Umbilical cord (tissue), 1 donor: ENCODE measurements at regions not wholly inside any gene's neighbourhood (a gene's known extent, or its start where the extent isn't known, plus 50 kb on each side); places are given as distances from the start of the nearest gene placed in this dataset.

Experiments used
- DNase-seq: peaks from one replicate; pipeline ENCODE4 v3.0.0-alpha.2; 2015; ENCODE audit warnings: low spot score

DNA sequence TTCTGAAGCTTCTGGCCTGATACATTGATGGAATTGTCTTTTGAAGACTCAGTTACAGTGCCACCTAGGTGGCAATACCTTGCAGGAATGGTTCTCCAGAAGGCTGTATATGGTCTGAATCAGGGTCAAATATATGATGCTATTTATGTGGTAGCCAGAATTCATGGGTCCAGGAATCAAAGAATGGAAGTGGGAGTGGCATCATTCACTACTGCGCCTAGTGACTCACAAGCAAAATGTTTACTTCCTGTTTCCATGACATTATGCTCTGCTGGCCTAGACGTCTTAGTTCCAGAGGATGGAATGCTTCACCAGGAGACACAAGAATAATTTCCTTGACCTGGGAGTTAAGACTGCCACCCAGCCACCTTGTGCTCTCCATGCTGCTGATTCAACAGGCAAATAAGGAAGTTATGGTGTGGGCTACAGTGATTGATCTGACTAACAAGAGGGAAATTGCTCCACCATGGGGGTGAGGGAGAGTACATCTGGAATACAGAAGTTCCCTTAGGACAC is 491.8 kb downstream of the ETS1 start:
- DNase-seq: peak; percentile 31

- DNase-seq: no peak
Observed at GRCh38 chr11:128093689-128094088, 493.7 kb downstream of the ETS1 start.

DNA sequence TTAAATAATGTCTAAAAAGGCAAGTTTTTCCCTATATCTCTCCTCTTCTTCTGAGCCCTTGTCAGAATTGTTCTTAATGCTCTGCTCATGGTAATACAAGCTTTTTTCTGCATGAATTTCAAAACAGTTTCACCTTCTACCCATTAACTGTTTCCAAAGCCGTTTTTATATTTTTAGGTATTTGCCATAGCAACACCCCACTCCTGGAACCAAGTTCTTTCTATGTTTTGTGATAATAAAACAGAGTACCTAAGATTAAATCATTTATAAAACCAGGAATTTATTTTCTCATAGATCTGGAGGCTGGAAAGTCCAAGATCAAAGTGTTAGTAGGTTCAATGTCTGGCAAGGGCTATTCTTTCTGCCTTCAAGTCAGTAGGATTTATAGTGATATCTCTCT is 497.4 kb downstream of the ETS1 start:
- DNase-seq: no peak

DNA sequence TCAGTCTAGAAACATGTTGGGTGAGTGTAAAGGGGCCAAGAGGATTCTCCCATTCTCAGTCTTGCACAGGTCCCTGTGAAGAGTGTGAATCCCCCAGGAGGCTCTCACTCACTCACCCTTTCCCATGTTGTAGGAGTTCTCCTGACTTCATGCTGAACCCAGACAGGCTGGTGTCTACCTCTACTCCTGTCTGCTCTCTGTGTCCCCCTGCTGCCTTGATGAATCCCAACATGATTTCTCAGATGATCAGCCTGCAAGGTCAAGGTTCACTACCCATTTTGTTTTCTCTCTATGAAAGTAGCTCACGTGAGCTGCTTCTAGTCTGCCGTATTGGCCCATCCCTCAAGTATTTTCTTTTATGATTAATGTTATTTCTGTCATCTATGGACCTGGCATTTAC is 500.6 kb downstream of the ETS1 start:
- no peak for DNase-seq

DNA sequence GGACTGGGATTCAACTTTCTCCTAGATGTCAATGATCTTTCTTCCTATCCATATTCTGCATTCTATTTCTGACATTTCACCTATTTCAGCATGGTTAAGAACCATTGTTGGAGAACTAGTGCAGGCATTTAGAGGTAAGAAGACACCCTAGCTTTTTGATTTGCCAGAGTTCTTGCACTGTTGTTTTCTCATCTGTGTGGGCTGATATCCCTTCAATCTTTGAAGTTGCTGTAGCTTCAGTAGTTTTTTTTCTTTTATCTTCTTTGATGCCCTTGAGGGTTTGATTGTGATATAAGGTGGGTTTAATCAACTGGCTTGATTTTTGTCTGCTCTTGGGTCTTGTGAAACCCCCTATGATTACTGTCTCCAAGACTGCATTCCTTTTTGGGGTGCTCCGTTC is 502.1 kb downstream of the ETS1 start:
- DNase-seq: no peak

DNA sequence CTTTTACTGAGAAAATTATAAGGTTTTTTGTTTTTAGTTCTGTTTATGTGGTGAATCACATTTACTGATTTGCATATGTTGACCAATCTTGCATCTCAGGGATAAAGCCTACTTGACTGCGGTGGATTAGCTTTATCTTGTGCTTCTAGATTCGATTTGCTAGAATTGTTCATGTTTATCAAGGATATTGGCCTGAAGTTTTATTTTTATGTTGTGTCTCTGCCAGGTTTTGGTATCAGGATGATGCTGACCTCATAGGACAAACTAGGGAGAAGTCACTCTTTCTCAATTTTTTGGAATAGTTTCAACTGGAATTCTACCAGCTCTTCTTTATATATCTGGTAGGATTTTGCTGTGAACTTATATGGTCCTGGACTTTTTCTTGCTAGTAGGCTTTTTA is 504.8 kb downstream of the ETS1 start:
- peak; percentile 68 for DNase-seq

- DNase-seq: no peak
Observed at GRCh38 chr11:128069665-128070064, 517.7 kb downstream of the ETS1 start.

- DNase-seq: no peak
Observed at GRCh38 chr11:128067780-128068179, 519.6 kb downstream of the ETS1 start.

- no peak for DNase-seq
Observed at GRCh38 chr11:128066399-128066798, 521.0 kb downstream of the ETS1 start.

DNA sequence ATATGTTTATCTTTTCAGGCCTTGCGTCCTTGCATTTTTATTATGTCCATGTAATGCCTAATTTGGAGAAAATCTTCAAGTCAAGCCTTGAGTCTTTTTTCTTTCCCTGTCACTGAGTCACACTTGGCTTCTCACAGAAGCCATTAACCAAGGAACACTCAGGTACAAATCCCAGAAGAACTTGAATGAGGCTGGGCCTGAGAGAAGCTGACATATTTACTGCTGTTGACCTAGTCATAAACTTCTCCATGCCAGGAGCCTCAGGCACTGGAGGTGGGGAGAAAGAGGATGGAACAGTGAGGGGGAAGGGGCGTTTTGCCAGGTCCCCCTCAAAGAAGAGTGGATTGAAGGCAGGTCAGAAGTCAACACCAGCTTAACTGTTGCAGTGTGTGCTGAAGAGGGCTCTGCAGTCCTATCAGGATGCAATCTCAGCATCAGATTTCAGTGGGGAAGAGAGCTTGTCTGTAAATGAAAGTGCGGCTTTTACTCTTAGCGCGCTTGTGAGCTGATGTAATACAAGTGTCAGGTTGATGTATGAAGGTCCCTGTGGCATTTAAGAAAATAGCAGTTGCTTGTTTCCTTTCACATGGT is 526.0 kb downstream of the ETS1 start:
- peak; percentile 85 for DNase-seq

DNA sequence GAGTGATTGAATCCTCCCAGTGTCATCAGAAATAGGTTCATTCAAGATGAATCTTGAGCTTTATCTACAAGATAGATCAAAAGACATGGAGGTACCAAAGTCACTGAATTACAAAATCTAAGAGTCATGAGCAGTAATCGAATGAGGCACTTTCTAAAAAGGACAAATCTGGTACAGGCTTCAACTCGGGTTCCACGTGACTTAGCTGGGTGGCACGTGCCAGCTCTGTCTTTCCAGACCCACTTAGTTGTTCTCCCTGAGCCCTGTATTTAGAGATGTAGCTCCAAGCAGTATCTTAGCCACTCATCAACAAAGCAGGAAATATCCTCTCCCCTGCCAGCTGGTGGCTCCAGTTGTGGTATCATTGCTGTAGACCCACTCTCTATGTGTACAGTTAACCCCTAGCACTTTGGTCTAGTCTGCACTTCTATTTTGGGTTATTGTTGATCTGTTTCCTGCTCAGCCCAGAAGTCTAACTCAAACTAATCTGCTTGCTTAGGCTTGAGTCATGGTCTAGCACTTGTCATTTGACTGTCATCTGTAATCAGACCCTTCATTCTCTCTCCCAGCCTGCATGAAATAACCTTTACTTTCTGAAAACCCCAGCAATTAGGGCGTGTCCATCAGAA is 528.7 kb downstream of the ETS1 start:
- no peak for DNase-seq

DNA sequence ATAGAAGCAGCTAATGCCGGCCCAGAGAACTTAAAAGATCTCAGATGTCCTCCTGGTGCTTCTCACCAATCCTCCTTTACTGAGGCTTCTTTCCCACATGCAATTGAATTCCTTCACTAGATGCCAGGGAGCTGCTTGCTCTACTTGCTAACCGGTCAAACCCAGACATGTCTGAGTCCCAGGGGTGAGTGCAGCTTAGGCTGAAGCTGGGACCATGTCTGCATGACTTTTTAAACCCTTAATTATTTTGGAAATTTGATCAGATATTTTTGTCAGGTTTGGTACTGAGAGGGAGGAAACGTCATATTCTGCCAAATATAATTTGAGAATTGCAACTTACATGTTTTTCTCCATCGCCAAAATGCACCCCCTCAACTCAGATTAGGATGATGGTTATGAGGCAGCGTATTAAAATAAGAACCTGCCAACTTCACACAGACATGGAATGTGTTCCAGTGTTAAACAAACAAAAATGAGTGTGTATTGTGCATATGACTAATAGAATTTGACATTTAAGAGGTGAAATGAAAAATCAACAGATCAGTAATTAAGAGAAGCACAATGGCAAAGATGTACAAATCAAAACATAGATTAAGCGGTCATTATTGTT is 529.5 kb downstream of the ETS1 start:
- no peak for DNase-seq

GRCh38 chr11:128055576-128056217 is 531.7 kb downstream of the ETS1 start:
- DNase-seq: no peak

- DNase-seq: peak; percentile 5
Observed at GRCh38 chr11:128053981-128054931, 533.1 kb downstream of the ETS1 start.

DNA sequence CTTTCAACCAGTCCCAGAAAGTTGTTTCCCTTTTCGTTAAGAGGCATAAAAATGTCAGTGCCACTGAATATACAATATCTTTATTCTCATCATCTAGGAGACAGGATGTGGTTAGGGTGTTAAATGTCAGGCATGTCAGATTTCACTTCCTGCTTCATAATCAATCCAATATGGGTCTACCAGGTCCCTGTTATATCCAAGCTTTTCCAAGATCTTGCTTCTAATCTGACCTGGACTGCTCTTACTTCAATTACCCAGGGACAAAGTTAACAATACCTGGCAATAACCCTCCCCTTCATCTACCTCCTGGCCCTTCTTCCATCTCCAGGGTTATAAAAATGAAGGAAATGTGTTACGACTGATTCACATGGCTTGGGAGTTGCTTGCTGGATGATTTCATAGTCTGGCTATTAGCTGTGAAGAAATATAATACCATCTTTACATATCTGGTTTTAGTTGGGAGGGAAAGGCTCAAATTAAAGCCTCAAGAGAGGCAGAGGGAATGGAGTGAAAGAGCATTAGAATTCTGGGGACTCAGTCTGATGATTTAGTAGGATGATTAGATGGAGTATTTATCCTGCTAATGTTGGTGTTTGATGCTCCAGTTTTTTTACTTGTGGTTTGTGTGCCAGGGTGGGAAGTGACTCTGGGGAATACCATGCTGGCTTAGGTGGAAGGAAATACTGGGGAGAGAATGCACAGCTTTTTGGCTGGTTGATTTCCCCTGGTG is 534.3 kb downstream of the ETS1 start:
- peak; percentile 28 for DNase-seq

- DNase-seq: no peak
Observed at GRCh38 chr11:128048121-128048520, 539.2 kb downstream of the ETS1 start.

GRCh38 chr11:128047026-128047425 is 540.3 kb downstream of the ETS1 start:
- DNase-seq: no peak

GRCh38 chr11:128046213-128046612 is 541.1 kb downstream of the ETS1 start:
- DNase-seq: no peak

- DNase-seq: no peak
Observed at GRCh38 chr11:128045094-128045725, 542.1 kb downstream of the ETS1 start.

DNA sequence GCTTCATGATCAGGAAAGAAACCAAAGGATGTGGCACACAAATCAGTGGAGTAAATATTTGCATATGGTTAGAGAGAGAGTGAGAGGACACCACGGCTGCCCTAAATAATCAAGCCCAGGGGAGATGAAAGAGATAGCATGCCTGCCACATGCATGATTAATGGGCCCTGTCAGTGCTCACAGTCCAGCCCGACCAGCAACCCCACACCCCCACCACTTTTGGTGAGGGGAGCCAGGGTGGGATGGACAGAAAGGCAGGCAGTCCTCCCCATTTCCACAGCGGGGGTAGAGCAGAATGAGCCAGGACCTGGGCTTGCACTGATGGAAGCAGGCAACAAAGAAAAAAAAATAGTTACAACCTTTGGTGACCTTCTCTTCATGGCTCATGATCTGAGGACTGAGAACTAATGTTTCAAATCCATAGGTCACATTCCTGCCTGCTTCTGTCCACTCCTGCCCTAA is 545.0 kb downstream of the ETS1 start:
- DNase-seq: no peak
